ENCODE measurements at regions not wholly inside any gene's neighbourhood (a gene's known extent, or its start where the extent isn't known, plus 50 kb on each side); places are given as distances from the start of the nearest gene placed in this dataset.
"Not testable (repeated sequence)": the region's sequence is repeated elsewhere in the genome, so short reads cannot be mapped to it uniquely, and the experiment has no call there.

GRCh38 chr11:116046127-116046526 lies 541.9 kb upstream of the CADM1 start:
- DNase-seq (ENCODE audit: low read depth), result no peak
- TF ChIP-seq CTCF (IDR thresholded peaks at IDR 0.05; ENCODE audit: control insufficient read depth, insufficient read depth, low read depth, low read length, missing control alignments), result no peak
- H3K4me3 ChIP-seq (ENCODE audit: control insufficient read depth, low read depth, low read length), result no peak overlapping the region

- H3K4me3 ChIP-seq (ENCODE audit: control insufficient read depth, low read depth, low read length), result no peak overlapping the region
- no peak for TF ChIP-seq CTCF (IDR thresholded peaks at IDR 0.05; ENCODE audit: control insufficient read depth, insufficient read depth, low read depth, low read length, missing control alignments)
- no peak for DNase-seq (ENCODE audit: low read depth)
These were observed 540.7 kb upstream of the CADM1 start for GRCh38 chr11:116044941-116045340.

GRCh38 chr11:116044520-116044919 lies 540.3 kb upstream of the CADM1 start:
- H3K4me3 ChIP-seq (ENCODE audit: control insufficient read depth, low read depth, low read length), result no peak overlapping the region
- no peak for TF ChIP-seq CTCF (IDR thresholded peaks at IDR 0.05; ENCODE audit: control insufficient read depth, insufficient read depth, low read depth, low read length, missing control alignments)

GRCh38 chr11:116043857-116044256 lies 539.6 kb upstream of the CADM1 start:
- TF ChIP-seq CTCF (IDR thresholded peaks at IDR 0.05; ENCODE audit: control insufficient read depth, insufficient read depth, low read depth, low read length, missing control alignments), result no peak
- H3K4me3 ChIP-seq (ENCODE audit: control insufficient read depth, low read depth, low read length), result no peak overlapping the region
- no peak for DNase-seq (ENCODE audit: low read depth)

More at GRCh38 chr11:116044520-116044919, 540.3 kb upstream of the CADM1 start:
- DNase-seq (ENCODE audit: low read depth), result no peak

GRCh38 chr11:116043059-116043458 lies 538.8 kb upstream of the CADM1 start:
- DNase-seq (ENCODE audit: low read depth); H3K4me3 ChIP-seq (ENCODE audit: control insufficient read depth, low read depth, low read length): not testable (repeated sequence)

GRCh38 chr11:116042146-116042545 lies 537.9 kb upstream of the CADM1 start:
- no peak for DNase-seq (ENCODE audit: low read depth)
- H3K4me3 ChIP-seq (ENCODE audit: control insufficient read depth, low read depth, low read length), result no peak overlapping the region
- no peak for TF ChIP-seq CTCF (IDR thresholded peaks at IDR 0.05; ENCODE audit: control insufficient read depth, insufficient read depth, low read depth, low read length, missing control alignments)

GRCh38 chr11:116037861-116038260 lies 533.6 kb upstream of the CADM1 start:
- TF ChIP-seq CTCF (IDR thresholded peaks at IDR 0.05; ENCODE audit: control insufficient read depth, insufficient read depth, low read depth, low read length, missing control alignments), result no peak
- no peak overlapping the region for H3K4me3 ChIP-seq (ENCODE audit: control insufficient read depth, low read depth, low read length)
- DNase-seq (ENCODE audit: low read depth), result no peak

Data from AG09309 (cell line).